ENCODE measurements at regions not wholly inside any gene's neighbourhood (a gene's known extent, or its start where the extent isn't known, plus 50 kb on each side); places are given as distances from the start of the nearest gene placed in this dataset.
A peak's percentile ranks its signal among the peaks of the same experiment; 100 is the strongest.
"Not testable (repeated sequence)": the region's sequence is repeated elsewhere in the genome, so short reads cannot be mapped to it uniquely, and the experiment has no call there.

DNA sequence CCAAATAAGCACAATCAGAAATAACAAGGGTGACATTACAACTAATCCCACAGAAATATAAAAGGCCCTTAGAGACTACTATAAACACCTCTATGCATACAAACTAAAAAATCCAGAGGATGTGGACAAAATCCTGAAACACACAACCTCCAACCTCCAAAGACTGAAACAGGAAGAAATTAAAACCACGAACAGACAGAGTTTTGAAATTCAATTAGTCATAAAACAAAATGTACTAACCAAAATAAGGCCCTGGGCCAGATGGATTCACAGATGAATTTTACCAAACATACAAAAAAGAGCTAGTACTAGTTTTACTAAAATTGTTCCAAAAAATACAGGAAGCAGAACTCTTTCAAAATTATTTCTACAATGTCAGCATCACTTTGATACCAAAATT, 1043.6 kb downstream of the DIPK2A start:
- H3K9me3 ChIP-seq (ENCODE audit: control insufficient read depth, insufficient read depth, low read length): no peaks in the 10 kb centered on the region
- H3K27ac ChIP-seq (ENCODE audit: low read depth, low read length): no peak overlapping the region
- TF ChIP-seq CTCF (IDR thresholded peaks at IDR 0.05; ENCODE audit: low read depth, low read length): no peak
- H3K27me3 ChIP-seq (ENCODE audit: control insufficient read depth, insufficient read depth, low read length): no peaks in the 10 kb centered on the region
- no peak overlapping the region for H3K4me3 ChIP-seq (ENCODE audit: low read depth, low read length)
- CTCF ChIA-PET: no interaction called here
- POLR2A ChIA-PET: no interaction called here
- DNase-seq (ENCODE audit: low read depth, low spot score): peak; percentile 6

DNA sequence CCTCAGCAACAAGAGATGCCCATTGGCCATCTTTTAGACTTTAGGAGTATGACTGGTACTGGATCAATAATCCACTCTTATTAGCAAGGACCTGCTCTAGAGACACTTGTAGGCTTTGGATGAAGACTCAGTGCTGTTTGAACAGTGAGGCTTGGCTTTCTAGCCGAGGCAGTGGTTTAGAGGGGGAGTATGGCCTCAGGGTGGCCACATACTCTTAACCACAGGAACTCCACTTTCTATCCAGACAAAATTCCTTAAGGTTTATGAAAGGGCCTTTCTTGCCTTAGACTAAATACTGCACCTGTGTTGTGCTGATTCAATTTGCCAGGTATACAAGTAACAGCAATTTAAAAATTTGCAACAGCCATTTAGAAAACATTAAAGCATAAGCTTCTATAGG, 1046.3 kb downstream of the DIPK2A start:
- TF ChIP-seq CTCF (IDR thresholded peaks at IDR 0.05; ENCODE audit: low read depth, low read length): no peak
- no peak for DNase-seq (ENCODE audit: low read depth, low spot score)

DNA sequence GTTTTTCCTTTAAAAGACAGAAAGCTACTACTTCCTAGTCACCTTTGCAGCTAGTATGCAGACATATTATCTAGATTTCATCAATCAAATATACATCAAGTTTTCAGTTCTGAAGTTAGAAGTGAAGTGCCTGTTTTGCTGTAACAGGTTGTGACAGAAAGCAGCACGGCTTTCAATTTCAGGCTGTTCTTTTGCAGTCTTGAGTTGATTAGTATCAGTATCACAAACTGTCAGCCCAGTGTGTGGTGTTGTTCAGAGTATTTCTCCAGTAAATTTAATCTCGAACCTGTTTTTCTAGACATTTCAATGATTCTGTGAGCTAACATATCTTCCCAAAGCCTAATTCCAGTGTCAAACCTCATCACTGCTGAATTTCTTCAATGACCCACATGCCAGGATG, 1050.8 kb downstream of the DIPK2A start:
- no peaks in the 10 kb centered on the region for H3K9me3 ChIP-seq (ENCODE audit: control insufficient read depth, insufficient read depth, low read length)
- H3K27me3 ChIP-seq (ENCODE audit: control insufficient read depth, insufficient read depth, low read length): no peaks in the 10 kb centered on the region
- no peak for TF ChIP-seq CTCF (IDR thresholded peaks at IDR 0.05; ENCODE audit: low read depth, low read length)
- ChIA-PET CTCF (no interaction called here), POLR2A (no interaction called here)
- no peak overlapping the region for H3K27ac ChIP-seq (ENCODE audit: low read depth, low read length)
- DNase-seq (ENCODE audit: low read depth, low spot score): no peak
- no peak overlapping the region for H3K4me3 ChIP-seq (ENCODE audit: low read depth, low read length)

More for the DNA sequence above, 1046.3 kb downstream of the DIPK2A start:
- no peak overlapping the region for H3K27ac ChIP-seq (ENCODE audit: low read depth, low read length)
- H3K4me3 ChIP-seq (ENCODE audit: low read depth, low read length): no peak overlapping the region
- POLR2A ChIA-PET: no interaction called here
- H3K9me3 ChIP-seq (ENCODE audit: control insufficient read depth, insufficient read depth, low read length): no peaks in the 10 kb centered on the region
- H3K27me3 ChIP-seq (ENCODE audit: control insufficient read depth, insufficient read depth, low read length): no peaks in the 10 kb centered on the region
- CTCF ChIA-PET: no interaction called here

DNA sequence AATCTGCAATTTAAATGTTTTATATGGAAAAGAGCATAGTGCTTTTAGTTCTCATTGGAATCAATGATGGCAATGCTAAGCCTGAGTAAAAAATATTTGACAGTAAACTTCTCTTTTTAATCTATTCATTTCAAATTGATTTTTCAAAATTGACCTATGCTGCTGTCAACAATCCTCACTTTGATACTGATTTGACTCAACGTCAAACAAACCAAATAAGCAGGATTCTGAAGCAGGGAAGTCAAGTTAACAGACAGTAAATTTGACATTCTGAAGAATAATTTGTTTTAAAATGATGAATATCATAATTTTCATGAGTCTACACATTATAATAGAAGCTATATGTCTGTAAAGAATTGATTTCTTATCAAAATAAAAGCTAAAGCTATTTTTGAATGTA, 1053.1 kb downstream of the DIPK2A start:
- no peak for DNase-seq (ENCODE audit: low read depth, low spot score)
- Histone ChIP-seq H3K9me3 (ENCODE audit: control insufficient read depth, insufficient read depth, low read length) (no peaks in the 10 kb centered on the region), H3K4me3 (ENCODE audit: low read depth, low read length) (no peak overlapping the region), H3K27me3 (ENCODE audit: control insufficient read depth, insufficient read depth, low read length) (no peaks in the 10 kb centered on the region), H3K27ac (ENCODE audit: low read depth, low read length) (no peak overlapping the region)
- ChIA-PET POLR2A (no interaction called here), CTCF (no interaction called here)
- TF ChIP-seq CTCF (IDR thresholded peaks at IDR 0.05; ENCODE audit: low read depth, low read length): no peak

- POLR2A ChIA-PET; H3K27ac ChIP-seq (ENCODE audit: low read depth, low read length); H3K4me3 ChIP-seq (ENCODE audit: low read depth, low read length); CTCF ChIA-PET; DNase-seq (ENCODE audit: low read depth, low spot score); H3K9me3 ChIP-seq (ENCODE audit: control insufficient read depth, insufficient read depth, low read length); H3K27me3 ChIP-seq (ENCODE audit: control insufficient read depth, insufficient read depth, low read length): not testable (repeated sequence)
These were observed 1055.6 kb downstream of the DIPK2A start for GRCh38 chr3:145027186-145027585.

GRCh38 chr3:145032791-145033190, 1061.2 kb downstream of the DIPK2A start:
- Histone ChIP-seq H3K27ac (ENCODE audit: low read depth, low read length) (no peak overlapping the region), H3K4me3 (ENCODE audit: low read depth, low read length) (no peak overlapping the region), H3K9me3 (ENCODE audit: control insufficient read depth, insufficient read depth, low read length) (no peaks in the 10 kb centered on the region), H3K27me3 (ENCODE audit: control insufficient read depth, insufficient read depth, low read length) (no peaks in the 10 kb centered on the region)
- TF ChIP-seq CTCF (IDR thresholded peaks at IDR 0.05; ENCODE audit: low read depth, low read length): no peak
- CTCF ChIA-PET: no interaction called here
- DNase-seq (ENCODE audit: low read depth, low spot score): no peak
- POLR2A ChIA-PET: no interaction called here
